Progenitor cell of endocrine pancreas (in vitro differentiated cells): ENCODE measurements at regions not wholly inside any gene's neighbourhood (a gene's known extent, or its start where the extent isn't known, plus 50 kb on each side); places are given as distances from the start of the nearest gene placed in this dataset.
A peak's percentile ranks its signal among the peaks of the same experiment; 100 is the strongest.

Experiments
- DNase-seq: peaks from one replicate; pipeline ENCODE4 v3.0.0; 2021; ENCODE audit warnings: low spot score; ENCODE audit not compliant: unreplicated experiment
- H3K27ac Mint-ChIP-seq: 2 replicates; pipeline ENCODE4 v1.8.0; 2021; ENCODE audit warnings: mild to moderate bottlenecking, moderate library complexity, mixed read lengths
- H3K27me3 Mint-ChIP-seq: 2 replicates; pipeline ENCODE4 v1.8.0; 2021; ENCODE audit warnings: mixed read lengths
- H3K36me3 Mint-ChIP-seq: 2 replicates; pipeline ENCODE4 v1.8.0; 2022; ENCODE audit warnings: mixed read lengths; ENCODE audit not compliant: insufficient read depth
- H3K4me1 Mint-ChIP-seq: 2 replicates; pipeline ENCODE4 v1.8.0; 2021; ENCODE audit warnings: low read depth, mixed read lengths
- H3K4me3 Mint-ChIP-seq: 2 replicates; pipeline ENCODE4 v1.8.0; 2021; ENCODE audit warnings: low read depth, mild to moderate bottlenecking, moderate library complexity, mixed read lengths
- H3K9me3 Mint-ChIP-seq: 2 replicates; pipeline ENCODE4 v1.8.0; 2021; ENCODE audit warnings: low read depth, mixed read lengths
- CTCF ChIP-seq: fragments of 200-600 bp; sonication (generic); IDR thresholded peaks from one replicate; pipeline ENCODE4 v1.5.0; 2021; ENCODE audit warnings: antibody characterized with exemption, mild to moderate bottlenecking; ENCODE audit not compliant: unreplicated experiment

- H3K4me3 Mint-ChIP-seq: no peak overlapping the region
- DNase-seq: no peak
- H3K9me3 Mint-ChIP-seq: peaks cover 8% of the 10 kb centered on the region
- no peaks in the 10 kb centered on the region for H3K27me3 Mint-ChIP-seq
- H3K4me1 Mint-ChIP-seq: peaks cover 2% of the 10 kb centered on the region
- no peaks in the 10 kb centered on the region for H3K36me3 Mint-ChIP-seq
- TF ChIP-seq CTCF: no peak
- H3K27ac Mint-ChIP-seq: no peak overlapping the region
These were observed 723.3 kb upstream of the FLRT2 start for GRCh38 chr14:84806622-84807021.

GRCh38 chr14:84807673-84808072 is 722.3 kb upstream of the FLRT2 start:
- peaks cover 5% of the 10 kb centered on the region for H3K9me3 Mint-ChIP-seq
- no peak overlapping the region for H3K27ac Mint-ChIP-seq
- no peaks in the 10 kb centered on the region for H3K27me3 Mint-ChIP-seq
- no peaks in the 10 kb centered on the region for H3K36me3 Mint-ChIP-seq
- no peak for DNase-seq
- H3K4me3 Mint-ChIP-seq: no peak overlapping the region
- TF ChIP-seq CTCF: no peak
- peaks cover 1% of the 10 kb centered on the region for H3K4me1 Mint-ChIP-seq

- TF ChIP-seq CTCF: no peak
- Mint-ChIP-seq H3K27ac (no peak overlapping the region), H3K4me3 (no peak overlapping the region), H3K9me3 (no peaks in the 10 kb centered on the region), H3K4me1 (peaks cover 1% of the 10 kb centered on the region), H3K36me3 (no peaks in the 10 kb centered on the region), H3K27me3 (no peaks in the 10 kb centered on the region)
- no peak for DNase-seq
These were observed 720.8 kb upstream of the FLRT2 start for GRCh38 chr14:84809158-84809557.

- H3K27me3 Mint-ChIP-seq: no peaks in the 10 kb centered on the region
- peak overlapping the region; percentile 74 for H3K27ac Mint-ChIP-seq
- no peaks in the 10 kb centered on the region for H3K36me3 Mint-ChIP-seq
- no peak overlapping the region for H3K4me3 Mint-ChIP-seq
- DNase-seq: no peak
- TF ChIP-seq CTCF: no peak
- no peaks in the 10 kb centered on the region for H3K9me3 Mint-ChIP-seq
- H3K4me1 Mint-ChIP-seq: no peaks in the 10 kb centered on the region
These were observed 715.6 kb upstream of the FLRT2 start for GRCh38 chr14:84814391-84814790.

GRCh38 chr14:84819528-84819927 is 710.4 kb upstream of the FLRT2 start:
- no peaks in the 10 kb centered on the region for H3K27me3 Mint-ChIP-seq

More at GRCh38 chr14:84819528-84819927, 710.4 kb upstream of the FLRT2 start:
- no peak for TF ChIP-seq CTCF
- DNase-seq: no peak
- no peaks in the 10 kb centered on the region for H3K4me1 Mint-ChIP-seq
- H3K27ac Mint-ChIP-seq: no peak overlapping the region
- H3K4me3 Mint-ChIP-seq: no peak overlapping the region
- H3K36me3 Mint-ChIP-seq: no peaks in the 10 kb centered on the region
- peaks cover 14% of the 10 kb centered on the region for H3K9me3 Mint-ChIP-seq
